ENCODE measurements at regions not wholly inside any gene's neighbourhood (a gene's known extent, or its start where the extent isn't known, plus 50 kb on each side); places are given as distances from the start of the nearest gene placed in this dataset.
A peak's percentile ranks its signal among the peaks of the same experiment; 100 is the strongest.
"Not testable (repeated sequence)": the region's sequence is repeated elsewhere in the genome, so short reads cannot be mapped to it uniquely, and the experiment has no call there.

GRCh38 chr17:64790193-64790592 is 128.1 kb upstream of the SMURF2 start:
- Mint-ChIP-seq H3K36me3 (ENCODE audit: low read depth) (peaks cover 94% of the 10 kb centered on the region), H3K4me1 (ENCODE audit: low read depth) (peaks cover 39% of the 10 kb centered on the region)
- intact Hi-C loops (cut with micrococcal nuclease); H3K27me3 Mint-ChIP-seq; H3K4me3 Mint-ChIP-seq; H3K9me3 Mint-ChIP-seq; H3K27ac Mint-ChIP-seq: not testable (repeated sequence)

- intact Hi-C loops (cut with micrococcal nuclease); H3K4me3 Mint-ChIP-seq; H3K9me3 Mint-ChIP-seq; H3K27ac Mint-ChIP-seq; H3K27me3 Mint-ChIP-seq: not testable (repeated sequence)
- Mint-ChIP-seq H3K36me3 (ENCODE audit: low read depth) (peaks cover 94% of the 10 kb centered on the region), H3K4me1 (ENCODE audit: low read depth) (peaks cover 33% of the 10 kb centered on the region)
Measured at GRCh38 chr17:64789061-64789445, 126.9 kb upstream of the SMURF2 start.

GRCh38 chr17:64788286-64789060 is 126.4 kb upstream of the SMURF2 start:
- Mint-ChIP-seq H3K27ac (no peak overlapping the region), H3K4me3 (no peak overlapping the region)
- intact Hi-C loops (cut with micrococcal nuclease): no loop called here

GRCh38 chr17:64787921-64788271 is 125.8 kb upstream of the SMURF2 start:
- intact Hi-C loops (cut with micrococcal nuclease): no loop called here
- no peak overlapping the region for H3K27ac Mint-ChIP-seq
- no peaks in the 10 kb centered on the region for H3K9me3 Mint-ChIP-seq
- no peak overlapping the region for H3K4me3 Mint-ChIP-seq
- H3K36me3 Mint-ChIP-seq (ENCODE audit: low read depth): peaks cover 98% of the 10 kb centered on the region
- H3K4me1 Mint-ChIP-seq (ENCODE audit: low read depth): peaks cover 36% of the 10 kb centered on the region
- H3K27me3 Mint-ChIP-seq: no peaks in the 10 kb centered on the region

More at GRCh38 chr17:64788286-64789060, 126.4 kb upstream of the SMURF2 start:
- H3K4me1 Mint-ChIP-seq (ENCODE audit: low read depth): peaks cover 35% of the 10 kb centered on the region
- H3K9me3 Mint-ChIP-seq: no peaks in the 10 kb centered on the region
- no peaks in the 10 kb centered on the region for H3K27me3 Mint-ChIP-seq
- H3K36me3 Mint-ChIP-seq (ENCODE audit: low read depth): peaks cover 94% of the 10 kb centered on the region

- intact Hi-C loops (cut with micrococcal nuclease): no loop called here
- no peak overlapping the region for H3K27ac Mint-ChIP-seq
- no peaks in the 10 kb centered on the region for H3K27me3 Mint-ChIP-seq
- H3K36me3 Mint-ChIP-seq (ENCODE audit: low read depth): peaks cover 98% of the 10 kb centered on the region
- peaks cover 36% of the 10 kb centered on the region for H3K4me1 Mint-ChIP-seq (ENCODE audit: low read depth)
- H3K9me3 Mint-ChIP-seq: no peaks in the 10 kb centered on the region
- H3K4me3 Mint-ChIP-seq: no peak overlapping the region
Measured at GRCh38 chr17:64787255-64787920, 125.3 kb upstream of the SMURF2 start.

GRCh38 chr17:64786337-64786736 is 124.2 kb upstream of the SMURF2 start:
- Mint-ChIP-seq H3K36me3 (ENCODE audit: low read depth) (peaks cover 98% of the 10 kb centered on the region), H3K9me3 (no peaks in the 10 kb centered on the region), H3K4me3 (no peak overlapping the region), H3K27ac (no peak overlapping the region), H3K4me1 (ENCODE audit: low read depth) (peaks cover 34% of the 10 kb centered on the region), H3K27me3 (no peaks in the 10 kb centered on the region)
- intact Hi-C loops (cut with micrococcal nuclease): no loop called here

- intact Hi-C loops (cut with micrococcal nuclease): no loop called here
Measured at GRCh38 chr17:64785011-64785421, 122.9 kb upstream of the SMURF2 start.

GRCh38 chr17:64784353-64785010 is 122.4 kb upstream of the SMURF2 start:
- intact Hi-C loops (cut with micrococcal nuclease): no loop called here
- H3K27me3 Mint-ChIP-seq: no peaks in the 10 kb centered on the region
- no peak overlapping the region for H3K4me3 Mint-ChIP-seq
- peaks cover 36% of the 10 kb centered on the region for H3K4me1 Mint-ChIP-seq (ENCODE audit: low read depth)
- no peaks in the 10 kb centered on the region for H3K9me3 Mint-ChIP-seq
- peak overlapping the region; percentile 73 for H3K27ac Mint-ChIP-seq
- peaks cover 99% of the 10 kb centered on the region for H3K36me3 Mint-ChIP-seq (ENCODE audit: low read depth)

More at GRCh38 chr17:64785011-64785421, 122.9 kb upstream of the SMURF2 start:
- no peaks in the 10 kb centered on the region for H3K9me3 Mint-ChIP-seq
- H3K27ac Mint-ChIP-seq: no peak overlapping the region
- H3K4me3 Mint-ChIP-seq: no peak overlapping the region
- no peaks in the 10 kb centered on the region for H3K27me3 Mint-ChIP-seq
- peaks cover 32% of the 10 kb centered on the region for H3K4me1 Mint-ChIP-seq (ENCODE audit: low read depth)
- peaks cover 98% of the 10 kb centered on the region for H3K36me3 Mint-ChIP-seq (ENCODE audit: low read depth)

GRCh38 chr17:64783556-64784352 is 121.6 kb upstream of the SMURF2 start:
- H3K4me3 Mint-ChIP-seq: no peak overlapping the region
- H3K27ac Mint-ChIP-seq: peak overlapping the region; percentile 73
- H3K36me3 Mint-ChIP-seq (ENCODE audit: low read depth): peaks cover 97% of the 10 kb centered on the region
- H3K27me3 Mint-ChIP-seq: no peaks in the 10 kb centered on the region
- H3K4me1 Mint-ChIP-seq (ENCODE audit: low read depth): peaks cover 36% of the 10 kb centered on the region
- H3K9me3 Mint-ChIP-seq: no peaks in the 10 kb centered on the region
- intact Hi-C loops (cut with micrococcal nuclease): no loop called here

GRCh38 chr17:64783031-64783461 is 120.9 kb upstream of the SMURF2 start:
- no peaks in the 10 kb centered on the region for H3K27me3 Mint-ChIP-seq
- no peak overlapping the region for H3K4me3 Mint-ChIP-seq
- H3K36me3 Mint-ChIP-seq (ENCODE audit: low read depth): peaks cover 97% of the 10 kb centered on the region
- intact Hi-C loops (cut with micrococcal nuclease): no loop called here
- H3K9me3 Mint-ChIP-seq: no peaks in the 10 kb centered on the region
- peak overlapping the region; percentile 73 for H3K27ac Mint-ChIP-seq
- H3K4me1 Mint-ChIP-seq (ENCODE audit: low read depth): peaks cover 41% of the 10 kb centered on the region

- Mint-ChIP-seq H3K27me3 (no peaks in the 10 kb centered on the region), H3K4me3 (peak overlapping the region; percentile 83), H3K36me3 (ENCODE audit: low read depth) (peaks cover 95% of the 10 kb centered on the region), H3K9me3 (no peaks in the 10 kb centered on the region), H3K4me1 (ENCODE audit: low read depth) (peaks cover 51% of the 10 kb centered on the region), H3K27ac (peak overlapping the region; percentile 95)
- intact Hi-C loops (cut with micrococcal nuclease): no loop called here
Measured at GRCh38 chr17:64781810-64782555, 119.9 kb upstream of the SMURF2 start.

GRCh38 chr17:64781014-64781756 is 119.1 kb upstream of the SMURF2 start:
- intact Hi-C loops (cut with micrococcal nuclease): no loop called here
- peaks cover 93% of the 10 kb centered on the region for H3K36me3 Mint-ChIP-seq (ENCODE audit: low read depth)
- peak overlapping the region; percentile 83 for H3K4me3 Mint-ChIP-seq
- no peaks in the 10 kb centered on the region for H3K9me3 Mint-ChIP-seq
- H3K27me3 Mint-ChIP-seq: no peaks in the 10 kb centered on the region
- peaks cover 59% of the 10 kb centered on the region for H3K4me1 Mint-ChIP-seq (ENCODE audit: low read depth)
- H3K27ac Mint-ChIP-seq: peak overlapping the region; percentile 95

All from dendritic cell treated with granulocyte-macrophage colony-stimulating factor and Interleukin-4, amounts not matched to agents 40 ng/mL and 50 ng/mL, for 4 days (primary cell).